Skeletal muscle tissue (tissue), 3 donors: ENCODE measurements at regions not wholly inside any gene's neighbourhood (a gene's known extent, or its start where the extent isn't known, plus 50 kb on each side); places are given as distances from the start of the nearest gene placed in this dataset.
"Not testable (repeated sequence)": the region's sequence is repeated elsewhere in the genome, so short reads cannot be mapped to it uniquely, and the experiment has no call there.

ENCODE experiments used
- H3K27ac ChIP-seq: one replicate; pipeline ENCODE4 v1.7.0; 2013; ENCODE audit warnings: mild to moderate bottlenecking, low read depth, low read length, inconsistent platforms
- H3K27me3 ChIP-seq, 3 donors: one replicate each; pipeline ENCODE4 v1.7.0; 2013; ENCODE audit warnings: low read length in 3 of 3; ENCODE audit not compliant: control insufficient read depth in 3 of 3, insufficient read depth in 3 of 3
- H3K36me3 ChIP-seq, 3 donors: one replicate each; pipeline ENCODE4 v1.7.0; 2013; ENCODE audit warnings: low read length in 3 of 3; ENCODE audit not compliant: control insufficient read depth in 3 of 3, insufficient read depth in 3 of 3
- H3K4me1 ChIP-seq, 3 donors: one replicate each; pipeline ENCODE4 v1.7.0; 2013; ENCODE audit warnings: low read length in 3 of 3, mild to moderate bottlenecking in 3 of 3; ENCODE audit not compliant: control insufficient read depth in 3 of 3, insufficient read depth in 3 of 3
- H3K4me3 ChIP-seq, 3 donors: one replicate each; pipeline ENCODE4 v1.7.0; 2013; ENCODE audit warnings: low read length in 3 of 3
- H3K9ac ChIP-seq, 3 donors: one replicate each; pipeline ENCODE4 v1.7.0; 2013; ENCODE audit warnings: low read length in 3 of 3, mild to moderate bottlenecking in 3 of 3, moderate library complexity in 2 of 3, low read depth in 1 of 3
- H3K9me3 ChIP-seq, 3 donors: one replicate each; pipeline ENCODE4 v1.7.0; 2013; ENCODE audit warnings: low read length in 3 of 3; ENCODE audit not compliant: control insufficient read depth in 3 of 3
- donor health status: Osteomylitis.

DNA sequence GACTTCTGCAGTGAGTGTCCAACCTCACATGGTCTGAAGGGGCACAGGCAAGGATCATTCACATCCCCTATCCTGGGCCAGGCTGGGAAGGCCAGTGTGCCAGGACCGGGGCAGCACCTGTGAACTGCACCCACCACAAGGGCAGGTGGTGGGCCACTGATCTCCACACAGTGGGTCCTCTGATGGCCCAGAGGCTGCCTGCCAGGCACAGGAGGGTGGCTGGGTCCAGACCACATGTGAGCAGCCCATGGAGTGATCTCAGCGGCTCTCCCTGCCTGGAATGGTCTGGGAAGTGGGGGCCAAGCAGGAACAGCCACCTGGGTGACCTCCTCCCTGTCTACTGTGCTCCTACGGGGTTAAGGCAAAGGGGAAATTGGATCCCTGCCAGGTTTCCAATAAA is 508.5 kb downstream of the FOXD4L4 start:
- H3K27me3 ChIP-seq, H3K9me3 ChIP-seq, H3K4me3 ChIP-seq, H3K27ac ChIP-seq, H3K9ac ChIP-seq, H3K4me1 ChIP-seq, H3K36me3 ChIP-seq: not testable (repeated sequence)

DNA sequence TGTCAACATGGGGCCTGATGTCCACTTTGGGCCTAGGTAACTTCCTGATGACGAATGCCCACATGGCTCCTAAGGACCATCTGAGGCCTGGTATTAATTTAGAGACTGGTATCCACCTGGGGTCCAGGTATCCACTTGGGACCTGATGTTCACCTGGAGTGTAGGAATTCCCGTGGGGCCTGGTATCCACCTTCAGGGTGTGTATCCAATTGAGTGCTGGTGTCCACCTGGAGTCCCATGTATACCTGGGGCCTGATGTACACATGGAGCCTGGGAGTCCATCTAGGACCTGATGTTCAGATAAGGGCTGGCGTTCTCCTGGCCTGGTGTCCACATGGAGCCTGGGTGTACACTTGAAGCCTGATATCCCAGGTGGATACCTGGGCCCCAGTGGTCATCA is 520.6 kb downstream of the FOXD4L4 start:
- not testable (repeated sequence) for H3K27me3 ChIP-seq, H3K36me3 ChIP-seq, H3K4me1 ChIP-seq, H3K9me3 ChIP-seq, H3K9ac ChIP-seq, H3K4me3 ChIP-seq, H3K27ac ChIP-seq

DNA sequence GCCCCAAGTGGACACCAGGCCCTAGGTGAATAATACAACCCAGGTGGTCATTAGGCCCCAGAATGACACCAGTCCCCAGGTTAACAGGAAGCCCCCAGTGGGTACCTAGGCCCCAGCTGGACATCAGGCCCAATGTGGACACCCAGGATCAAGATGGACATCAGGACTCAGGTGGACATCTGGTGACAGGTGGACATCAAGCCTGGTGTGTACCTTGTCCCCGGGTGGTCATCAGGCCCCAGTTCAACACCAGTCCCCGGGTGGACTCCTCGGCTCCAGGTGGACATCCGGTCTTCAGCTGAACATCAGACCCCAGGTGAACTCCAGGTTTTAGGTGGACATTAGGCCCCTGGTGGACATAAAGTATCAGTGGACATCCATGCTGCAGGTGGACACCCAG is 524.6 kb downstream of the FOXD4L4 start:
- not testable (repeated sequence) for H3K4me1 ChIP-seq, H3K9ac ChIP-seq, H3K27ac ChIP-seq, H3K27me3 ChIP-seq, H3K9me3 ChIP-seq, H3K36me3 ChIP-seq, H3K4me3 ChIP-seq

DNA sequence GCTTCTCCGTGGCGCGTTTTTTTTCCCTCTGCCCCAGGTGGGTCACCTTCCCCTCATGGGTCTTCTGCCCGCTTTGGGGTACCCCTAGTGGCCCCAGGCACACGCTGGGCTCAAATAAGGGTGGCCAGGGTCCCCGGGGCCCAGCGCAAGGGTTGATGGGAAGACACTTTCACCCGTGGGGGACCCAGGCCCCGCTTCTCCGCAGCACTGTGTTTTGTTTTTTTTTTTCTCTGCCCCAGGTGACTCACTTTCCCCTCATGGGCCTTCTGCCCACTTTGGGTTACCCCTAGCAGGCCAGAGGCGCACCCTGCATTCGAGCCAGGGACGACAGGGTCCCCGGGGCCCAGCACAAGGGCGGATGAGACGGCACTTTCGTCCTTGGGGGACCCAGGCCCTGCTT is 526.7 kb downstream of the FOXD4L4 start:
- not testable (repeated sequence) for H3K4me1 ChIP-seq, H3K27ac ChIP-seq, H3K4me3 ChIP-seq, H3K9me3 ChIP-seq, H3K27me3 ChIP-seq, H3K36me3 ChIP-seq, H3K9ac ChIP-seq

DNA sequence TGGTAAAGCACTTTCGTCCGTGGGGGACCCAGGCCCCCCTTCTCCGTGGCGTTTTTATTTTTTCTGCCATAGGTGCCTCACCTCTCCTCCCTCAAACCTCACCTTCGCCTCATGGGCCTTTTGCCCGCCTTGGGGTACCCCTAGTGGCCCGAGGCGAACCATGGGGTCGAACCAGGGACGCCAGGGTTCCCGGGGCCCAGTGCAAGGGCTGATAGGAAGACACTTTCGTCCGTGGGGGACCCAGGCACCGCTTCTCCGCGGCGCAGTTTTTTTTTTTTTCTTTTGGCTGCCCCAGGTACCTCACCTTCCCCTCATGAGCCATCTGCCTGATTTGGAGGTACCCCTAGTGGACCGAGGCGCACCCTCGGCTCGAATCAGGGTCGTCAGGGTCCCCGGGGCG is 527.8 kb downstream of the FOXD4L4 start:
- not testable (repeated sequence) for H3K4me1 ChIP-seq, H3K36me3 ChIP-seq, H3K4me3 ChIP-seq, H3K27me3 ChIP-seq, H3K9ac ChIP-seq, H3K9me3 ChIP-seq, H3K27ac ChIP-seq

DNA sequence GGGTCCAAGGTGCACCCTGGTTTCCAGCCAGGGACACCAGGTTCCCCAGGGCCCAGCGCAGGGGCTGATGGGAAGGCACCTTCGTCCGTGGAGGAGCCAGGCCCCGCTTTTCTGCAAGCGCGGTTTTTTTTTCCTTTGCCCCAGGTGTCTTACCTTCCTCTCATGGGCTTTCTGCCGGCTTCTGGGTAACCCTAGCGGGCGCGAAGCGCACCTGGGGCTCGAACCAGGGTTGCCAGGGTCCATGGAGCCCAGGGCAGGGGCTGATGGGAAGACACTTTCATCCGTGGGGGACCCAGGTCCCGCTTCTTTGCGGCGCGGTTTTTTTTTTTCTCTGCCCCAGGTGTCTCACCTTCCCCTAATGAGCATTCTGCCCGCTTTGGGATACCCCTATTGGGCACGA is 529.3 kb downstream of the FOXD4L4 start:
- not testable (repeated sequence) for H3K9me3 ChIP-seq, H3K4me1 ChIP-seq, H3K27ac ChIP-seq, H3K4me3 ChIP-seq, H3K36me3 ChIP-seq, H3K27me3 ChIP-seq, H3K9ac ChIP-seq

DNA sequence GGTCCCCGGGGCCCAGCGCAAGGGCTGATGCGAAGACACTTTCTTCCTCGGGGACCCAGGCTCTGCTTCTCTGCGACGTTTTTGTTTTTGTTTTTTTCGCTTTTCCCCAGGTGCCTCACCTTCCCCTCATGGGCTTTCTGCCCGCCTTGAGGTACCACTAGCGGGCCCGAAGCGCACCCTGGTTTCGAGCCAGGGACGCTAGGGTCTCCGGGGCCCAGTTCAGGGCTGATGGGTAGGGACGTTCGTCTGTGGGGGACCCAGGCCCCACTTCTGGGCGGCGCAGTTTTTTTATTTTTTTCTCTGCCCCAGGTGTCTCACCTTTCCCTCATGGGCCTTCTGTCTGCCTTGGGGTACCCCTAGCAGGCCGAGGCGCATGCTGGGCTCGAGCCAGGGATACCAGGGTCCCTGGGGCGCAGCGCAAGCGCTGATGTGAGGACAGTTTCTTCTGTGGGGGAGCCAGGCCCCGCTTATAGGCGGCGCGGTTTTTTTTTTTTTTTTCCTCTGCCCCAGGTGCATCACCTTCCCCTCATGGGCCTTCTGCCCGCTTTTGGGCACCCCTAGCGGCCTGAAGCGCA is 530.0 kb downstream of the FOXD4L4 start:
- not testable (repeated sequence) for H3K4me1 ChIP-seq, H3K36me3 ChIP-seq, H3K9ac ChIP-seq, H3K27me3 ChIP-seq, H3K9me3 ChIP-seq, H3K27ac ChIP-seq, H3K4me3 ChIP-seq

DNA sequence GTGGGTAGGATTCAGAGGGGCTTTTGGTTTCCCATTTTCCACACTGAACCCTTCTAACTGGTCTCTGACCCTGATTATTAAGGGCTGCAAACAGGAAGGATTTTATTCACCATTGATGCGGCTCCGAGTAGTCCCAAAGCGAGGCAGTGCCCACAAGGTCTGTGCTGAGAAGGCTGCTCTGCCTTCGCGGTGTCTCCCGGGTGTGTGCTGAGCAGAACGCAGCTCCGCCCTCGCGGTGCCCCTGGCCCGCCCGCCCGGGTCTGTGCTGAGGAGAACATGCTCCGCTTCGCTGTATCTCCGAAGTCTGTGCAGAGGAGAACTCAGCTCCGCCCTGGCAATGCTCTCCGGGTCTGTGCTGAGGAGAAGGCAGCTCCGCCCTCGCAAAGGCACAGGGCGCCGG is 530.7 kb downstream of the FOXD4L4 start:
- H3K36me3 ChIP-seq, H3K27me3 ChIP-seq, H3K9ac ChIP-seq, H3K4me3 ChIP-seq, H3K9me3 ChIP-seq, H3K4me1 ChIP-seq, H3K27ac ChIP-seq: not testable (repeated sequence)

DNA sequence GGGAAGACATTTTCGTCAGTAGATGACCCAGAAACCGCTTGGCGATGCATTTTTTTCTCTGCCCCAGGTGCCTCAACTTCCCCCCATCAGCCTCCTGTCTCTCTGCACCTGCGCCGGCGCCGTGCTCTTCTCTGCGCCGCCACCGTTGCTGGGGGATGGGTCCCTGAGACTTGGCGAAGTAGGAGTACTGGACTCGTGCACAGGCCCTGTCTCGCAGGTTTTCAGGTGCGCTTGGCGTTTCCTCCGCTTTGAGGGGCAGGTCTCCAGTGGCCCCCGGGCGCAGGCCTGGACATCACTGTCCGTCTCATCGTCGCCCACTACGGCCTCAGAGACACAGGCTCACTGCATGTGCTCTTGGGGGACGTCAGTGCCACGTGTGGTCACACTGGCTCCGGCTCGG is 532.1 kb downstream of the FOXD4L4 start:
- not testable (repeated sequence) for H3K4me3 ChIP-seq, H3K27me3 ChIP-seq, H3K9me3 ChIP-seq, H3K4me1 ChIP-seq, H3K9ac ChIP-seq, H3K27ac ChIP-seq, H3K36me3 ChIP-seq

DNA sequence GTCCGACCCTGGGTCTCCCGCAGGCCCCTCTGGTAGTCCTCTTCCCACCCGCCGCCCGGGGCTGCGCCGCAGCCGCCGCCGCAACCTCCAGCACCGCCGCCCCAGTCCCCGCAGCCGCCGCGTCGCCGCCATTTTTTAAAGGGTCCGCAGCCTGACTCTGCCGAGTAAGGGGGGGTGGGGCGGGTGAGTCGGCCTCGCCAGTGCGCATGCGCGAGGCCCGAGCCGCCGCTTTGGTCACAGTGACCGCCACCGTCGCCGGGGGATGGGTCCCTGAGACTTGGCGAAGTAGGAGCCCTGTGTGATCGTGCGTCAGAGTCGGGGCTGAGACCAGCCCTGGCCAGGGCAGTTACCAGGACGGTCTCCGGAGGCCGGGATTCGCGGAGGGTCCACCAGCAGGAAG is 532.8 kb downstream of the FOXD4L4 start:
- H3K4me1 ChIP-seq, H3K36me3 ChIP-seq, H3K9me3 ChIP-seq, H3K27me3 ChIP-seq: not testable (repeated sequence)
- Histone ChIP-seq H3K9ac (peak overlapping the region in 1 of 3 donors; percentile 40), H3K4me3 (peak overlapping the region in 1 of 3 donors; percentile 29), H3K27ac (peak overlapping the region; percentile 66)

DNA sequence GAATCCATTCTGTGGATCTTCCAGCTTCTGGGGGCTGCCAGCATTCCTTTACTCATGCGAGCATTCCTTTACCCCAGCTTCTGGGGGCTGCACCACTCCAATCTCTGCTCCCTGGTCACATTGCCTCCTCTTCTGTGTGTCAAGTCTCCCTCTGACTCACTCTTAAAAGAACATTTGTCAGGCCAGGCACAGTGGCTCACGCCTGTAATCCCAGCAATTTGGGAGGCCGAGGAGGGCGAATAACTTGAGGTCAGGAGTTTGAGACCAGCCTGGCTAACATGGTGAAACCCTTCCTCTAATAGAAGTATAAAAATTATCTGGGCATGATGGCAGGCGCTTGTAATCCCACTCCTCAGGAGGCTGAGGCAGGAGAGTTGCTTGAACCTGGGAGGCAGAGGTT is 541.9 kb downstream of the FOXD4L4 start:
- H3K9ac ChIP-seq, H3K4me3 ChIP-seq, H3K27me3 ChIP-seq, H3K9me3 ChIP-seq, H3K27ac ChIP-seq, H3K36me3 ChIP-seq, H3K4me1 ChIP-seq: not testable (repeated sequence)
